Activated CD4-positive, alpha-beta T cell treated with anti-CD3 and anti-CD28 coated beads for 4 hours (primary cell): ENCODE measurements at regions not wholly inside any gene's neighbourhood (a gene's known extent, or its start where the extent isn't known, plus 50 kb on each side); places are given as distances from the start of the nearest gene placed in this dataset.
"Not testable (repeated sequence)": the region's sequence is repeated elsewhere in the genome, so short reads cannot be mapped to it uniquely, and the experiment has no call there.

Experiments
- DNase-seq, 2 donors: peaks; one replicate each; pipeline ENCODE4 v3.0.0-alpha.2; 2020

GRCh38 chr13:50280441-50280937 lies 265.2 kb downstream of the KCNRG start:
- no peak for DNase-seq

DNA sequence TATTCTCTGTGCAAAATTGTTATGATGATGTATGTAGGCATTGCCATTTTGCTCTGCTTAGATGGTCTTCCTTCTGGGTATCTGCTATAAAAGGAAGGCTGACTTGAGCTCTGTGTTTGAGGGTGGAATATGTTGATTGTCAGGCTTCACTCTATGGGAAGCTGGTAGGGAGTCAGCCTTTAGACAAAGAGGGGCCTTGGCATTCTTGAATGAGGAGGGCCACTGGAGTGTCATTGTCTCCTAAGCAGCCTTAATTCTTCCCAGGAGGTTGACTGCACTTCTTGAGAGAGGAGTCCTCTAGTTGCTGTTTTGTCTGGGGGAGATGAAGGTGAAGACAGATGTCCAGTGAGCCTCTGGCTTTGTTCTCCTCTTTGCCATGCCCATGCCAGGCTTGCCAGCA lies 266.8 kb downstream of the KCNRG start:
- no peak for DNase-seq

DNA sequence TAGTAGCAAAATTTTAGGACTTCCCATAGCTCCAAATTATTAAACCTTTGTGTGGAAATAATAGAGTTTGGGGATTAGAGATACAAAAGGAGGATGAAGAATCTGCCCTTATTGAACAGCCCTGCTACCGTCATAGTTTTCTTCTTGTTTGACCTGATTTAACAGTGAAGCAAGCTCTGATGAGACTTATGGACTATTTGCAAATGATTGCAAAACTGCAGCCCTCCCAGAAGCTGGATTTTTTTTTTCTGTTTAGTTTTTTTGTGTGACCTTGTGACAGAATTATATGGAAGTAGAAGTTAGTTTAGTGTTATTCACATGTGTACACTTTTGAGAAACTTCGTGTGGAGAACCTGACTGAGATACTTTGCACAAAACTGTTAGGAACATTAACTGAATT lies 267.8 kb downstream of the KCNRG start:
- no peak for DNase-seq

DNA sequence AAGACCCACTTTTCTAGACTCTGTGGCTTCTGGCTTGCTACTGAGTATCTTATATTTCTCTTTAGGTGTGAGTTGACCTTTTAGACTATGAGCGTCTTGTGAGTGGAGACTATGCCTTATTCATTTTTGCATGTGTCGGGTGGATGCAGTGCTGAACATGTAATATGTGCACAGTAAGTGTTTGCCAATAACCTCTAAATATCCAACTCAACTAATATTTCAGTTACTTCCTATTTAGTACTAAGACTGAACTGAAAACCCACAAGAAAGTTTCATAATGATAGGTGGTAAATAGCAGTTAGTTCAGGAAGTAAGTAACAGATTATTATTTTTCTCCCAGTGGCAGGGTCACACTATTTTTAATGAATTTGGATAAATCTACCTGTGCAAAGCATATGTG lies 269.3 kb downstream of the KCNRG start:
- no peak for DNase-seq

GRCh38 chr13:50285283-50285682 lies 270.0 kb downstream of the KCNRG start:
- DNase-seq, result no peak

- no peak for DNase-seq
Observed at GRCh38 chr13:50286324-50286723, 271.1 kb downstream of the KCNRG start.

GRCh38 chr13:50290186-50290585 lies 274.9 kb downstream of the KCNRG start:
- no peak for DNase-seq

- no peak for DNase-seq
Observed at GRCh38 chr13:50291611-50292010, 276.4 kb downstream of the KCNRG start.

DNA sequence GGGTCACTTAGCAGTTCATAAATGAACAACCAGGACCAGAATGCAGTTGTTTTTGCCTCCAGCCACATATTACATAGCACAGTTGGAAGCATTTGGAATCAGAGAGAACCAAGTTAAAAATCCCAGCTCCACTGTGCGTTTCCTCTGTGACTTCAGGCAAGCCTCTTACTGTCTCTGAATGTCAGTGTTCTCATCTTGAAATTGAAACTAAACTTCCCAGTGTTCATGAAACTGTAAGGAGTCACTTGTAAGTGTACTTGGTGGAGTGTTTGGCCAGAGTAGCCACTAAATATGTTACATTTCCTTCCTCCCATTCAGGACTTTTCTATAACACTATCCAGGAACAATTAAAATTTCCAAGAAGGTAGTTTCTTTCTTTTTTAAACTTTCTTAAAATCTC lies 276.8 kb downstream of the KCNRG start:
- no peak for DNase-seq

DNA sequence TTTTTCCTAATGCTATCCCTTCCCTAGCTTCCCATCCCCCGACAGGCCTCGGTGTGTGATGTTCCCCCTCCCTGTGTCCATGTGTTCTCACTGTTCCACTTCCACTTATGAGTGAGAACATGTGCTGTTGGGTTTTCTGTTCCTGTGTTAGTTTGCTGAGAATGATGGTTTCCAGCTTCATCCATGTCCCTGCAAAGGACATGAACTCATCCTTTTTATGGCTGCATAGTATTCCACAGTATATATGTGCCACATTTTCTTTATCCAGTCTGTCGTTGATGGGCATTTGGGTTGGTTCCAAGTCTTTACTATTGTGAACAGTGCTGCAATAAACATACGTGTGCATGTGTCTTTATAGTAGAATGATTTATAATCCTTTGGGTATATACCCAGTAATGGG lies 279.2 kb downstream of the KCNRG start:
- DNase-seq, result not testable (repeated sequence)

- no peak for DNase-seq
Observed at GRCh38 chr13:50299546-50300249, 284.5 kb downstream of the KCNRG start.

GRCh38 chr13:50303963-50304721 lies 288.9 kb downstream of the KCNRG start:
- DNase-seq, result no peak

DNA sequence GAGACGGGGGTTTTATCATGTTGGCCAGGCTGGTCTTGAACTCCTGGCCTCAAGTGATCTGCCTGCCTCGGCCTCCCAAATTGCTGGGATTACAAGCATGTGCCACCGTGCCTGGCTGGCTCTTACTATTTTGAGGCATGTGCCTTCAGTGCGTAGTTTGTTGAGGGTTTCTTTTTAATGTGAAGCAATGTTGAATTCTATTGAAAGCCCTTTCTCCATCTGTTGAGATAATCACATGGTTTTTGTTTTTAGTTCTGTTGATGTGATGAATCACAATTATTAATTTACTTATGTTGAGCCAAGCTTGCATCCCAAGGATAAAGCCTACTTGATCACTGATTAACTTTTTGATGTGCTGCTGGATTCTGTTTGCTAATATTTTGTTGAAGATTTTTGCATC lies 290.9 kb downstream of the KCNRG start:
- DNase-seq, result no peak

GRCh38 chr13:50309318-50309717 lies 294.1 kb downstream of the KCNRG start:
- DNase-seq, result no peak

DNA sequence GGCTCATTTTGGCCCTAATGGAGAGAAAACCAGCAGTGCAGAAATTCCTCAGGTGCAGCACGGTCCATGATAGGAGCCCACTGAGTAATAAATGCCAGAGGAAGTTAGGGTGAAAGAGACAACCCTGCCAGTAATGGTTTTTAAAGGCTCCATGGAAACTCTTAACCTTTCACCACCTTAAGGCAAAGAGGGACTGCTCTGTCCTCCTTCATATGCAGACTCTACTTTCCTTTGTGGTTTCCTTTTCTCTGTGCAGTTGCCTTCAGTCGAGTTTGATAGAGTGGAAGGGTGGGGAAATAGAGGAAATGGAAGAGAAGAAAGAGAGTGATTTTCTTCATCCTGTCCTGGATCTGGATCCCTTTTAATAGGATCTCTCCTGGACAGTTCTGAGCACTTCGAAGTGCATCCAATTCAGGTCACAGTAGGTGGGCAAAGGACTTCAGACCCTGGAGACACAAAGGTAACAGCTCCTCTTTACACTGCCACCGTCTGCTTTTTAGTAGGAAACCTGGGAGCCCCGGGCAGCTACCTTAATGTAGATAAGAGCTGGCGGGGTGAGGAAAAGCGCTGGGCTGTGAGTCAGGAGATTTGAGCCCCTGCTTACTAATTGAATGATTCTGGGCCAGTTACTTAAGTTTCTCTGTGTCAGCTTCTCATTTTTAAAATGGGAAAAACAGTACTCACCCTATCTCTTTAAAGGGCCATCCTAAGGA lies 294.8 kb downstream of the KCNRG start:
- DNase-seq, result no peak

DNA sequence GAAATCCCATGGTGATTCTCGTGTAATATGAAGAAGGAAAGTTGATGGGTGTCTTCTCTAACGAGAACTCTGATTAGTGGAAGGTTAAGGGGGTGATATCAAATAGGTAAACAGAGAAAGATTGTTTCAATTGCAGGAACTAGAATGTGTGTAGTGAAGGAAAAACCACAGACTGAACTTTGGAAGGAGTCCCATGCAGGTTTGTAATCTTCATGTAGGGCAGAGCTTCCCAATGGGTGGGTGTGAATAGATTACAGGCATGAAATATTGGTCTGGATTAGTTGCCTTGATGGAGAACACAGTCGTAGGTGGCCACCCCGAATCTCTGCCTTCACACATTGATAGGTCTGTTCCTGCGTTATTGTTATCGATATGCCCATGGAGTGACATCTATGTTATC lies 295.5 kb downstream of the KCNRG start:
- DNase-seq, result no peak

GRCh38 chr13:50318887-50319286 lies 303.6 kb downstream of the KCNRG start:
- DNase-seq, result no peak

- no peak for DNase-seq
Observed at GRCh38 chr13:50319635-50320255, 304.5 kb downstream of the KCNRG start.

DNA sequence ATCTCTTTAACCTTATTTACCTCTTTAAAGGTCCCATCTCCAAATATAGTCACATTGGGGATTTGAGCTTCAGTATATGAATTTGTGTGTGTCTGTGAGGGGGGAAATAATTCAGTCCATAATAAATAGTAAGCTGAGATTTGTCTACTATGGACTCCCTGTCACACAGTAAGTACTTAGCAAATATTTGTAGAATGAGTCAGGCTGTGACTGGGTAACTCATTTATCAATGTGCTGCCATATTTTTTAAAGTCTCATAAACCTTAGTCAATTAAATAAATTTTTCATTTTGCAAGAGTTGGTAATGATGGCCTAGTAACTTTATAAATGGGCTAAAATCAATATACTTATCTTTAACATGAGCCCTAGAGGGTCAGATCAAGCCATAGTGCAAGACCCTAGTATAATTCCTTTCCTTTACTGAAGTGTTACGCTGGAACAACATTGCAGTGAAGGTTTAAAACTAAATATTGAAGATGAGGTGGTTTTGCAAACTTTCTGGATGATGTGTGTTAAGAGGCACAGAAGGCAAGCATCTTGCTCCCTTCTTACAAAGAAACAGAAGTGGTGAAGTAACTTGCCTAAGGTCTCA lies 305.1 kb downstream of the KCNRG start:
- no peak for DNase-seq

DNA sequence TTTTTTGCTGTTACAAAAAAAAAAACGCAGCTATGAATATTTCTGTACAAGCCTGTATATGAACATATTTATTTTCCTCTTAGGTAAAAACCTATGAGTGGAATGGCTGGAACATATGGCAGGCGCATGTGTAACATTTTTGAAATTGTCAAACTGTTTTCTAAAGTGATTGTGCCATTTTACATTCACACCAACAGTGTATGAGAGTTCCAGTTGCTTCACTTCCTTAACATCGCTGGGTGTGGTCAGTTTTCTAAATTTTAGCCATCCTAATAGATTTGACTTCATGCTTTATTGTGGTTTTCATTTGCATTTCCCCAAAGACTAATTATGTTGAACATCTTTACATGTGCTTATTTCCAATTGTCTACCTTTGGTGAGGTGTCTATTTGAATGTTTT lies 306.8 kb downstream of the KCNRG start:
- no peak for DNase-seq

GRCh38 chr13:50323440-50324065 lies 308.3 kb downstream of the KCNRG start:
- DNase-seq, result no peak

GRCh38 chr13:50326271-50326670 lies 311.0 kb downstream of the KCNRG start:
- no peak for DNase-seq
